VCaP (cell line): ENCODE measurements at regions not wholly inside any gene's neighbourhood (a gene's known extent, or its start where the extent isn't known, plus 50 kb on each side); places are given as distances from the start of the nearest gene placed in this dataset.
"Not testable (repeated sequence)": the region's sequence is repeated elsewhere in the genome, so short reads cannot be mapped to it uniquely, and the experiment has no call there.

Experiments used
- H3K27ac ChIP-seq: fragments of 450-650 bp; 2 replicates; pipeline ENCODE4 v1.5.1; 2017
- TF ChIP-seq, protein P1 (sequence below): fragments of 450-650 bp; conservative IDR thresholded peaks from 2 replicates; pipeline ENCODE4 v1.5.1; 2017; ENCODE audit warnings: mild to moderate bottlenecking, moderate library complexity

GRCh38 chr19:23543351-23543750 is 143.7 kb downstream of the ZNF675 start:
- no peak overlapping the region for H3K27ac ChIP-seq
- TF ChIP-seq, protein P1, sequence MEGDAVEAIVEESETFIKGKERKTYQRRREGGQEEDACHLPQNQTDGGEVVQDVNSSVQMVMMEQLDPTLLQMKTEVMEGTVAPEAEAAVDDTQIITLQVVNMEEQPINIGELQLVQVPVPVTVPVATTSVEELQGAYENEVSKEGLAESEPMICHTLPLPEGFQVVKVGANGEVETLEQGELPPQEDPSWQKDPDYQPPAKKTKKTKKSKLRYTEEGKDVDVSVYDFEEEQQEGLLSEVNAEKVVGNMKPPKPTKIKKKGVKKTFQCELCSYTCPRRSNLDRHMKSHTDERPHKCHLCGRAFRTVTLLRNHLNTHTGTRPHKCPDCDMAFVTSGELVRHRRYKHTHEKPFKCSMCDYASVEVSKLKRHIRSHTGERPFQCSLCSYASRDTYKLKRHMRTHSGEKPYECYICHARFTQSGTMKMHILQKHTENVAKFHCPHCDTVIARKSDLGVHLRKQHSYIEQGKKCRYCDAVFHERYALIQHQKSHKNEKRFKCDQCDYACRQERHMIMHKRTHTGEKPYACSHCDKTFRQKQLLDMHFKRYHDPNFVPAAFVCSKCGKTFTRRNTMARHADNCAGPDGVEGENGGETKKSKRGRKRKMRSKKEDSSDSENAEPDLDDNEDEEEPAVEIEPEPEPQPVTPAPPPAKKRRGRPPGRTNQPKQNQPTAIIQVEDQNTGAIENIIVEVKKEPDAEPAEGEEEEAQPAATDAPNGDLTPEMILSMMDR: no peak

- TF ChIP-seq, protein P1: no peak
- no peak overlapping the region for H3K27ac ChIP-seq
Measured at GRCh38 chr19:23542562-23542961, 144.4 kb downstream of the ZNF675 start.

DNA sequence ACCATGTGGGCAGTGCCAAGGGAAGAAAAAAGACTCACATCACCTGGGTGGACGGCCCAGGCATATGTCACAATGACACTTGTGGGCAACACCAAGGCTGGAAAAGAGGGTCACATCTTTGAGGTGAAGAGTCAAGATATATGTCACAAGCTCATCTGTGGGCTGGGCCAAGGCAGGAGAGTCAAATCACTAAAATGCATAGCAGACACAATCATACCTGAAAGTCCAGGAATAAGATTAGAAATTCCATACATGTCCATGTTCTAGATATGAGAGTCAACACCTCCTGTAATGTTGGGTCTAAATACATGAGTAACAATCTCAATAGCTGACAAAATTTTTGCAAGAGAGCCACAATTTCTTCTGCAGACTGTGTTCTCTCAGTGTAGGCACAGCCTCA is 145.0 kb downstream of the ZNF675 start:
- no peak overlapping the region for H3K27ac ChIP-seq
- TF ChIP-seq, protein P1: no peak

GRCh38 chr19:23540180-23540579 is 144.9 kb upstream of the ZNF91 start:
- H3K27ac ChIP-seq: not testable (repeated sequence)

DNA sequence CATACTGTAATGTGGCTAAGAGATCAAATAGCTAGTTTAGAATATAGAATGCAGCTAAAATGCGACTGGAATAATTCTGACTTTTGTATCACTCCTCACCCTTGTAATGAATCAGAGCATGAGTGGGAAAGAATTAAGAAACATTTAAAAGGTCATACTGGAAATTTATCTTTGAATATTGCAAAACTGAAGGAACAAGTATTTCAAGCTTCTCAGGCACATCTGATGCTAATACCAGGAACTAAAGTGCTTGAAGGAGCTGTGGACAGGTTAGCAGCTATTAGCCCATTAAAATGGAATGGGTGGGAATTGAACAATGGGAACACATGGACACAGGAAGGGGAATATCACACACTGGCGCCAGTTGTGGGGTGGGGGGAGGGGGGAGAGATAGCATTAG is 144.2 kb upstream of the ZNF91 start:
- H3K27ac ChIP-seq: no peak overlapping the region
- TF ChIP-seq, protein P1: no peak

DNA sequence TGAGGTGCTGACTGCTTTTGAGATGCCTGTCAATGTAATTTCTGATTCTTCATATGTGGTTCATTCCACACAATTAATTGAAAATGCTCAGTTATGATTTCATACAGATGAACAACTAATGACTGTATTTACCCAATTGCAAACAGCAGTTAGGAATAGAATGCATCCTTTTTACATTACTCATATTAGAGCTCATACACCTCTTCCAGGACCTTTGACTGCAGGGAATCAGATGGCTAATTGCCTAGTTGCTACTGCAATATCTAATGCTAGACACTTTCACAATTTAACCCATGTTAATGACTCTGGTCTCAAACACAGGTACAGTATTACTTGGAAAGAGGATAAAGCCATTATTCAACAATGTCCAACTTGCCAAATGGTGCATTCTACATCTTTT is 141.9 kb upstream of the ZNF91 start:
- not testable (repeated sequence) for H3K27ac ChIP-seq

DNA sequence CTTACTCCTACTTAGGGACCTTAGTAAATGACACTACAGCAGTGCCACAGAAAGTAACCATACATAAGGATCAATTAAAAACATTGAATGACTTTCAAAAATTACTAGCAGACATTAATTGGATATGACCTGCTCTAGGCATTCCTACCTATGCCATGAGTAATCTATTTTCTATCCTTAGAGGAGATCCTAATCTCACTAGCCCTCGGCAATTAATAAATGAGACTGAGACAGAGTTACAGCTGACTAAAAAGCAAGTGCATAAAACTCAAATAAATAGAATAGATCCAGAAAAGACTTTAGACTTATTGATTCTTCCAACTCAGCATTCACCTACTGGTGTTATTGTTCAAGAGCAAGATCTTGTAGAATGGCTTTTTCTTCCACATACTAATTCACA is 141.1 kb upstream of the ZNF91 start:
- not testable (repeated sequence) for H3K27ac ChIP-seq

DNA sequence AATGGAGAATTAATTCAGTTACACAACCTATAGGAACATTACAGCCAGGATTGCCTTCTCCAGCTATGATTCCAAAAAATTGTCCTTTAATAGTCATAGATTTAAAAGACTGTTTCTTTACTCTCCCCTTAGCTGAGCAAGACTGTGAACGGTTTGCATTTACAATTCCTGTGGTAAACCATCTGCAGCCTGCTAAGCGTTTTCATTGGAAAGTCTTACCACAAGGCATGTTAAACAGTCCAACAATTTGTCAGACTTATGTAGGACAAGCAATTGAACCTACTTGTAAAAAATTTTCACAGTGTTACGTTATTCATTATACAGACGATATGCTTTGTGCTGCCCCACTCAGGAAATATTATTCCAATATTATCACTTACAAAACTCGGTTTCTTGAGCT is 140.6 kb upstream of the ZNF91 start:
- not testable (repeated sequence) for H3K27ac ChIP-seq

- H3K27ac ChIP-seq: not testable (repeated sequence)
Measured at GRCh38 chr19:23533441-23533840, 138.2 kb upstream of the ZNF91 start.

GRCh38 chr19:23531976-23532375 is 136.7 kb upstream of the ZNF91 start:
- TF ChIP-seq, protein P1: no peak
- no peak overlapping the region for H3K27ac ChIP-seq

DNA sequence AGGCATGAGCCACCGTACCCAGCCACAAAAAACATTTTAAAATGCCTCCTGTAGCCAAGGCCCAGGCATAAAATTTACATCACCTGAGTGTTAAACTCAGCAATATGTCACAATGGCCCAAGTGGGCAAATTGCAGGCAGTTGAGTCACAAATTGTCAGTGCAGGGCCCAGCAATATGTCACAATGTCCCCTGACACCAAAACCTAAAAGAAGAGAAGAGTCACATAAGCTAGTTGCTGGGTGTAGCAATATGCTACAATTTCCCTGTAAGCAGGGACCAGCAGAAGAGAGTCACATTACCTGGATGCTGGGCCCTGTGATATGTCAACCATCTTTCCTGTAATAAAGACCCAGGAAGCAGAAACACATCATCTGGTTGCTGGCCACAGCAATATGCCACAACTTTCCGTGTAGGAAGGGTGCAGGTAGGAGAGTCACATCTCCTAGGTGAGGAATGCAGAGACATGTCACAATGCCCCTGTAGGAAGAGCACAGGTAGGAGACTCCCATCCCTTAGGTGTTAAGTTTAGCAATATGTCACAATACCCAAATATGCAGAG is 136.0 kb upstream of the ZNF91 start:
- H3K27ac ChIP-seq: no peak overlapping the region
- TF ChIP-seq, protein P1: no peak
